ENCODE measurements at regions not wholly inside any gene's neighbourhood (a gene's known extent, or its start where the extent isn't known, plus 50 kb on each side); places are given as distances from the start of the nearest gene placed in this dataset.

- TF ChIP-seq ZBTB40 (IDR thresholded peaks at IDR 0.05; ENCODE audit: borderline replicate concordance): no peak
Observed at GRCh38 chr4:44908565-44908964, 182.2 kb upstream of the GNPDA2 start (continued).

GRCh38 chr4:44872246-44872645 lies 145.9 kb upstream of the GNPDA2 start:
- in situ Hi-C loops (cut with MboI) (no loop called here), intact Hi-C loops (cut with micrococcal nuclease; ENCODE audit: unreplicated experiment) (no loop called here)
- ATAC-seq: no peak

More at GRCh38 chr4:44872246-44872645, 145.9 kb upstream of the GNPDA2 start:
- H3K36me3 ChIP-seq (ENCODE audit: control insufficient read depth in 2 of 2, insufficient read depth in 2 of 2, low read length in 1 of 2): no peaks in the 10 kb centered on the region
- no peak overlapping the region for H3K27ac ChIP-seq (ENCODE audit: control insufficient read depth, insufficient read depth)
- H3K79me2 ChIP-seq (ENCODE audit: control insufficient read depth, insufficient read depth, low read length): no peaks in the 10 kb centered on the region
- FAIRE-seq: no peak
- CTCF ChIA-PET: no interaction called here
- SMC1A ChIA-PET (ENCODE audit: uncharacterized antibody, unreplicated experiment): no interaction called here
- no peaks in the 10 kb centered on the region for H3K4me1 ChIP-seq (ENCODE audit: control insufficient read depth, insufficient read depth, low read length)
- no peak overlapping the region for H3K4me3 ChIP-seq
- RAD21 ChIA-PET (ENCODE audit: unreplicated experiment): no interaction called here
- POLR2A ChIA-PET: no interaction called here
- BruUV-seq (replicated peaks): no TSS peak
- H2AFZ ChIP-seq (ENCODE audit: control insufficient read depth, low read depth, low read length): no peak overlapping the region
- no peak overlapping the region for H3K4me2 ChIP-seq (ENCODE audit: control insufficient read depth, insufficient read depth)
- H4K20me1 ChIP-seq (ENCODE audit: control insufficient read depth, insufficient read depth): no peaks in the 10 kb centered on the region
- H3K9me3 ChIP-seq (replicated peaks; ENCODE audit: control insufficient read depth, insufficient read depth, low read length): no peaks in the 10 kb centered on the region
- no peak overlapping the region for H3K9ac ChIP-seq (ENCODE audit: control insufficient read depth, insufficient read depth, low read length)
- DNase-seq (ENCODE audit: low read depth, low spot score): no peak
- TF ChIP-seq NFYB (IDR thresholded peaks at IDR 0.05; ENCODE audit: insufficient read depth, low read depth, low read length) (no peak), RELA (IDR thresholded peaks at IDR 0.05; ENCODE audit: borderline replicate concordance, partially characterized antibody) (no peak), ZZZ3 (IDR thresholded peaks at IDR 0.05; ENCODE audit: control insufficient read depth, insufficient read length, low read depth) (no peak), BCL11A (IDR thresholded peaks at IDR 0.05; ENCODE audit: low read depth, low read length) (no peak), ELK1 (IDR thresholded peaks at IDR 0.05; ENCODE audit: low read depth, low read length) (no peak), GATAD2B (conservative IDR thresholded peaks at IDR 0.05; ENCODE audit: low read depth) (no peak), EGR1 (IDR thresholded peaks at IDR 0.05; ENCODE audit: borderline replicate concordance in 1 of 2, low read depth in 2 of 2, low read length in 2 of 2) (no peak), MEF2A (IDR thresholded peaks at IDR 0.05; ENCODE audit: insufficient read depth, low read depth, low read length) (no peak), CBX5 (IDR thresholded peaks at IDR 0.05; ENCODE audit: low read depth) (no peak), SREBF1 (IDR thresholded peaks at IDR 0.05; ENCODE audit: low read length) (no peak), POLR2A (IDR thresholded peaks at IDR 0.05; ENCODE audit: low read depth, low read length) (no peak), SUPT20H (IDR thresholded peaks at IDR 0.05; ENCODE audit: borderline replicate concordance, control insufficient read depth, low read depth, low read length) (no peak), FOS (IDR thresholded peaks at IDR 0.05; ENCODE audit: borderline replicate concordance, extremely low read depth, insufficient read length) (no peak)
- H3K27me3 ChIP-seq (replicated peaks in 1 of 2; ENCODE audit: control insufficient read depth in 2 of 2, insufficient read depth in 2 of 2, low read length in 1 of 2): no peaks in the 10 kb centered on the region

All from GM12878 (cell line).